ENCODE measurements at regions not wholly inside any gene's neighbourhood (a gene's known extent, or its start where the extent isn't known, plus 50 kb on each side); places are given as distances from the start of the nearest gene placed in this dataset.

DNA sequence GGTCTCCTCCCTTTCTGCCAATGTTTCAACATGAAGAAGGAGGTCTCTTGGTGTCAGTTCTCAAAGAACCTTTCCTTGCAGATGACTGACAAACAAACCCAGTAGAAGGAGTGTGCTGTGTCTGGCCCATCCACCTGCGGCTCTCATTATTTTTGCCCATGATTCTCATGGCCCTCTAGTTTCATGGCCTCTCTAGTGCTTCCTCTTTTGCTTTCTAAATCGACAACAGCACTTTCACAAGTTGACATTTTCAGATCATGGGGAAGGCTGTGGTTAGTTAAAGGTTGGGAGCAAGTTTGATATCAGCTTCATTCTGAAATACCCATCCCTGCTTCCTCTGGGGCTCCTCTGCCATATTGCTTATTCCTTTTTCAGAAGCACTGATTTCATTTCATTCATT is 805.2 kb downstream of the SLC4A3 start:
- ChIA-PET CTCF (no interaction called here), POLR2A (no interaction called here)
- BruUV-seq (replicated peaks) = no TSS peak
- Mint-ChIP-seq H3K36me3 (ENCODE audit: insufficient read depth, unreplicated experiment) (no peaks in the 10 kb centered on the region), H3K4me1 (ENCODE audit: insufficient read depth, unreplicated experiment) (no peaks in the 10 kb centered on the region), H3K4me3 (ENCODE audit: unreplicated experiment) (no peak overlapping the region), H3K9me3 (ENCODE audit: unreplicated experiment) (no peaks in the 10 kb centered on the region), H3K27me3 (ENCODE audit: insufficient read depth, unreplicated experiment) (no peaks in the 10 kb centered on the region), H3K27ac (ENCODE audit: low read depth, unreplicated experiment) (no peak overlapping the region)
- no peak for DNase-seq (ENCODE audit: unreplicated experiment)
- TF ChIP-seq, protein P1, sequence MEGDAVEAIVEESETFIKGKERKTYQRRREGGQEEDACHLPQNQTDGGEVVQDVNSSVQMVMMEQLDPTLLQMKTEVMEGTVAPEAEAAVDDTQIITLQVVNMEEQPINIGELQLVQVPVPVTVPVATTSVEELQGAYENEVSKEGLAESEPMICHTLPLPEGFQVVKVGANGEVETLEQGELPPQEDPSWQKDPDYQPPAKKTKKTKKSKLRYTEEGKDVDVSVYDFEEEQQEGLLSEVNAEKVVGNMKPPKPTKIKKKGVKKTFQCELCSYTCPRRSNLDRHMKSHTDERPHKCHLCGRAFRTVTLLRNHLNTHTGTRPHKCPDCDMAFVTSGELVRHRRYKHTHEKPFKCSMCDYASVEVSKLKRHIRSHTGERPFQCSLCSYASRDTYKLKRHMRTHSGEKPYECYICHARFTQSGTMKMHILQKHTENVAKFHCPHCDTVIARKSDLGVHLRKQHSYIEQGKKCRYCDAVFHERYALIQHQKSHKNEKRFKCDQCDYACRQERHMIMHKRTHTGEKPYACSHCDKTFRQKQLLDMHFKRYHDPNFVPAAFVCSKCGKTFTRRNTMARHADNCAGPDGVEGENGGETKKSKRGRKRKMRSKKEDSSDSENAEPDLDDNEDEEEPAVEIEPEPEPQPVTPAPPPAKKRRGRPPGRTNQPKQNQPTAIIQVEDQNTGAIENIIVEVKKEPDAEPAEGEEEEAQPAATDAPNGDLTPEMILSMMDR (IDR thresholded peaks at IDR 0.05; ENCODE audit: unreplicated experiment) = no peak
- intact Hi-C loops (cut with micrococcal nuclease) = no loop called here

DNA sequence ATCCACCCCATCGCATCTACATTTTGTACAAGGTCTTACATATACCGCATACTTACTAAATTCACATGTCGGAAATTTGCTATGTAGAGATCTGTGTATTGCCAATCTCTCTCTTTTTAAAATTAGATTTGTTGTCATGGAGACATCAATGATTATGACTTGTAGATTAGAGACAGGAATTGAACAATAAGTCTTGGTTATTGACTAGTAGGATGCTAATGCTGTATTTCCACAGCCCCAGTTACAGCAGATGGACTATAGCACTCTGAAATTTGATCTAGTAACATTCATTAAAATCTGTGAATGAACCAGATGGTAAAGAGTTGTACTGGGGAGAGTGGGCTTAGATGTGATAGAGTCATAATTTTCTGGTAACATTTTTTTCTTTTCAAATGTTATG is 805.7 kb downstream of the SLC4A3 start:
- Mint-ChIP-seq H3K27me3 (ENCODE audit: insufficient read depth, unreplicated experiment) (no peaks in the 10 kb centered on the region), H3K36me3 (ENCODE audit: insufficient read depth, unreplicated experiment) (no peaks in the 10 kb centered on the region), H3K4me1 (ENCODE audit: insufficient read depth, unreplicated experiment) (no peaks in the 10 kb centered on the region), H3K27ac (ENCODE audit: low read depth, unreplicated experiment) (no peak overlapping the region), H3K9me3 (ENCODE audit: unreplicated experiment) (no peaks in the 10 kb centered on the region), H3K4me3 (ENCODE audit: unreplicated experiment) (no peak overlapping the region)
- POLR2A ChIA-PET = no interaction called here
- intact Hi-C loops (cut with micrococcal nuclease) = no loop called here
- CTCF ChIA-PET = interaction anchor here (0.5 to 0.7 kb wide), 2 partner anchors 25 to 583 kb away, joined by 3 to 5 read pairs; no protein-coding TSS in a partner anchor
- no peak for DNase-seq (ENCODE audit: unreplicated experiment)
- BruUV-seq (replicated peaks) = no TSS peak
- TF ChIP-seq, protein P1 (IDR thresholded peaks at IDR 0.05; ENCODE audit: unreplicated experiment) = no peak

DNA sequence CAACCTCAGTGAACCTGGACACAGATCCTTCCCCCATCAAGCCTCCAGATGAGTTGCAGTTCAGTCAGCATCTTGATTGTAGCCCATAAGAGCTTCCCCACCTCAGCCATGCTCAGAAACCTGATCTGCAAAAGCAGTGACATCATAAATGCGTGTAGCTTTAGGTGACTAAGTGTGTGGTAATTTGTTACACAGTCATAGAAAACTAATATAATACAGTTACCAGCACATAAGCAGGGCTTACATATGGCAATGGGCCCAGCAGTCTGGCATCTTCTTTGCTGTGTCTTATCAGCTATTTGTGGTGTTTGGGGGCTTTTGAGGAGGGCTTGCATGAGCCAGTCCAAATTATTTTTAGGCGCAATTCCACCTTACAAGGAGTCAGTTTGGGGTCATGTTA is 807.0 kb downstream of the SLC4A3 start:
- Mint-ChIP-seq H3K9me3 (ENCODE audit: unreplicated experiment) (no peaks in the 10 kb centered on the region), H3K27ac (ENCODE audit: low read depth, unreplicated experiment) (no peak overlapping the region), H3K27me3 (ENCODE audit: insufficient read depth, unreplicated experiment) (no peaks in the 10 kb centered on the region), H3K4me1 (ENCODE audit: insufficient read depth, unreplicated experiment) (no peaks in the 10 kb centered on the region), H3K36me3 (ENCODE audit: insufficient read depth, unreplicated experiment) (no peaks in the 10 kb centered on the region), H3K4me3 (ENCODE audit: unreplicated experiment) (no peak overlapping the region)
- CTCF ChIA-PET = no interaction called here
- POLR2A ChIA-PET = no interaction called here
- BruUV-seq (replicated peaks) = no TSS peak
- intact Hi-C loops (cut with micrococcal nuclease) = no loop called here
- TF ChIP-seq, protein P1 (IDR thresholded peaks at IDR 0.05; ENCODE audit: unreplicated experiment) = no peak
- peak; percentile 35 for DNase-seq (ENCODE audit: unreplicated experiment)

DNA sequence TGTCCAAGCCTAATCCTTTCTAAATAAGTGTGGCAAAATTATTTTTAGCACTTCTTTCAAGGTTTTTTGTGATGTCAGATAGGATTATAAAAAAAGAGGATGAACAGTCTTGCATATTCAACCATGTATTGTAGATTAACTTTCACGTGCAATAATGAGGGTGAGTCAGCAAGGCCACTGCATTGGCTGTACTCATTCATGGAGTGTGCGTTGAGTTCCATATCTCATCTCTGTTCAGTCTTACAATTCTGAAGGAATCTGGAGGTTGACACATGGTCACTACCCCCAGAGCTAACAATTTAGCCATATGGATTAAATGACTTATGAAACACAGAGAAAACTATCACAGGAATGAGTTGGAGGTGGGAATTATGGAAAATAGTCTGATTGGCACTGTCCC is 810.5 kb downstream of the SLC4A3 start:
- POLR2A ChIA-PET = no interaction called here
- H3K36me3 Mint-ChIP-seq (ENCODE audit: insufficient read depth, unreplicated experiment) = no peaks in the 10 kb centered on the region
- no peak overlapping the region for H3K27ac Mint-ChIP-seq (ENCODE audit: low read depth, unreplicated experiment)
- CTCF ChIA-PET = no interaction called here
- no peak for DNase-seq (ENCODE audit: unreplicated experiment)
- intact Hi-C loops (cut with micrococcal nuclease) = no loop called here
- H3K27me3 Mint-ChIP-seq (ENCODE audit: insufficient read depth, unreplicated experiment) = no peaks in the 10 kb centered on the region
- no TSS peak for BruUV-seq (replicated peaks)
- no peak overlapping the region for H3K4me3 Mint-ChIP-seq (ENCODE audit: unreplicated experiment)
- H3K9me3 Mint-ChIP-seq (ENCODE audit: unreplicated experiment) = no peaks in the 10 kb centered on the region
- TF ChIP-seq, protein P1 (IDR thresholded peaks at IDR 0.05; ENCODE audit: unreplicated experiment) = no peak
- H3K4me1 Mint-ChIP-seq (ENCODE audit: insufficient read depth, unreplicated experiment) = no peaks in the 10 kb centered on the region
